Endodermal cell (in vitro differentiated cells): ENCODE measurements at regions not wholly inside any gene's neighbourhood (a gene's known extent, or its start where the extent isn't known, plus 50 kb on each side); places are given as distances from the start of the nearest gene placed in this dataset.

Source experiments
- DNase-seq: peaks from one replicate; pipeline ENCODE4 v3.0.0-alpha.2; 2017
- H3K27ac ChIP-seq: 2 replicates; pipeline ENCODE4 v1.5.1; 2013; ENCODE audit warnings: mild to moderate bottlenecking, low read depth, low read length, moderate library complexity
- H3K27me3 ChIP-seq: 2 replicates; pipeline ENCODE4 v1.6.1; 2013; ENCODE audit warnings: mild to moderate bottlenecking, low read length, moderate library complexity; ENCODE audit not compliant: insufficient read depth, control insufficient read depth, poor library complexity, severe bottlenecking
- H3K36me3 ChIP-seq: 2 replicates; pipeline ENCODE4 v1.7.0; 2013; ENCODE audit warnings: mild to moderate bottlenecking, low read length, moderate library complexity; ENCODE audit not compliant: control insufficient read depth, insufficient read depth
- H3K4me1 ChIP-seq: one replicate; pipeline ENCODE4 v1.7.0; 2013; ENCODE audit warnings: low read length; ENCODE audit not compliant: control insufficient read depth, insufficient read depth
- H3K4me3 ChIP-seq: 2 replicates; pipeline ENCODE4 v1.5.1; 2013; ENCODE audit warnings: mild to moderate bottlenecking, low read length, moderate library complexity
- H3K9ac ChIP-seq: 2 replicates; pipeline ENCODE4 v1.6.1; 2013; ENCODE audit warnings: mild to moderate bottlenecking, low read length, moderate library complexity; ENCODE audit not compliant: poor library complexity, severe bottlenecking; ENCODE audit errors: extremely low read depth
- H3K9me3 ChIP-seq: 2 replicates; pipeline ENCODE4 v1.6.1; 2013; ENCODE audit warnings: mild to moderate bottlenecking, low read length, moderate library complexity; ENCODE audit not compliant: control insufficient read depth
- H3K27ac Mint-ChIP-seq: 2 replicates; pipeline ENCODE4 v1.8.0; 2020; ENCODE audit warnings: mixed read lengths
- H3K27me3 Mint-ChIP-seq: 2 replicates; pipeline ENCODE4 v1.8.0; 2021; ENCODE audit warnings: mild to moderate bottlenecking, mixed read lengths; ENCODE audit not compliant: insufficient read depth
- H3K36me3 Mint-ChIP-seq: 2 replicates; pipeline ENCODE4 v1.8.0; 2020; ENCODE audit warnings: low read depth, mixed read lengths
- H3K4me1 Mint-ChIP-seq: 2 replicates; pipeline ENCODE4 v1.8.0; 2020; ENCODE audit warnings: mixed read lengths
- H3K4me3 Mint-ChIP-seq: 2 replicates; pipeline ENCODE4 v1.8.0; 2020; ENCODE audit warnings: mild to moderate bottlenecking, moderate library complexity, mixed read lengths
- H3K9me3 Mint-ChIP-seq: 2 replicates; pipeline ENCODE4 v1.8.0; 2020; ENCODE audit warnings: mild to moderate bottlenecking, mixed read lengths
- CTCF ChIP-seq: fragments of 200-600 bp; sonication (generic); conservative IDR thresholded peaks from 2 replicates; pipeline ENCODE4 v1.5.0; 2021; ENCODE audit warnings: antibody characterized with exemption, mild to moderate bottlenecking
- WGBS, 2 experiments: methylation state at CpG; one replicate each; pipeline versions ENCODE4 v1.1.5 to v1.1.7; 2013; ENCODE audit warnings: missing lambda C conversion rate in 2 of 2, mixed read lengths in 1 of 2; ENCODE audit not compliant: insufficient coverage in 1 of 2, insufficient read length in 1 of 2; 5-methylcytosine and 5-hydroxymethylcytosine counted together

GRCh38 chr20:23234311-23235078 lies 116.1 kb upstream of the NXT1 start:
- Histone ChIP-seq H3K4me3 (no peak overlapping the region), H3K27me3 (no peaks in the 10 kb centered on the region), H3K9ac (no peak overlapping the region), H3K27ac (no peak overlapping the region), H3K4me1 (no peaks in the 10 kb centered on the region), H3K36me3 (no peaks in the 10 kb centered on the region), H3K9me3 (peaks cover 12% of the 10 kb centered on the region)
- H3K9me3 Mint-ChIP-seq: peaks cover 34% of the 10 kb centered on the region
- H3K4me1 Mint-ChIP-seq: peaks cover 1% of the 10 kb centered on the region
- H3K27me3 Mint-ChIP-seq: peaks cover 37% of the 10 kb centered on the region
- no peak for DNase-seq
- 89 to 94% methylated on average over 2 to 3 of the region's 3 CpGs for WGBS, 2 experiments
- H3K4me3 Mint-ChIP-seq: no peak overlapping the region
- no peak for TF ChIP-seq CTCF
- no peaks in the 10 kb centered on the region for H3K36me3 Mint-ChIP-seq
- H3K27ac Mint-ChIP-seq: no peak overlapping the region

- H3K4me3 Mint-ChIP-seq: no peak overlapping the region
- H3K27ac Mint-ChIP-seq: no peak overlapping the region
- Histone ChIP-seq H3K27me3 (no peaks in the 10 kb centered on the region), H3K27ac (no peak overlapping the region), H3K4me1 (no peaks in the 10 kb centered on the region), H3K4me3 (no peak overlapping the region), H3K9ac (no peak overlapping the region), H3K9me3 (peaks cover 12% of the 10 kb centered on the region), H3K36me3 (no peaks in the 10 kb centered on the region)
- no peak for DNase-seq
- WGBS, 2 experiments: 96 to 98% methylated on average over 6 of the region's 6 CpGs
- no peaks in the 10 kb centered on the region for H3K36me3 Mint-ChIP-seq
- peaks cover 1% of the 10 kb centered on the region for H3K4me1 Mint-ChIP-seq
- H3K27me3 Mint-ChIP-seq: peaks cover 30% of the 10 kb centered on the region
- no peak for TF ChIP-seq CTCF
- peaks cover 24% of the 10 kb centered on the region for H3K9me3 Mint-ChIP-seq
Observed at GRCh38 chr20:23233341-23233740, 117.2 kb upstream of the NXT1 start.

- no peak overlapping the region for H3K9ac ChIP-seq
- no peaks in the 10 kb centered on the region for H3K36me3 ChIP-seq
- no peak overlapping the region for H3K4me3 ChIP-seq
- peaks cover 19% of the 10 kb centered on the region for H3K9me3 Mint-ChIP-seq
- H3K27ac Mint-ChIP-seq: no peak overlapping the region
- 82 to 94% methylated on average over 3 to 11 of the region's 11 CpGs for WGBS, 2 experiments
- H3K27me3 ChIP-seq: no peaks in the 10 kb centered on the region
- H3K4me3 Mint-ChIP-seq: no peak overlapping the region
- H3K4me1 ChIP-seq: no peaks in the 10 kb centered on the region
- no peak for TF ChIP-seq CTCF
- peaks cover 25% of the 10 kb centered on the region for H3K27me3 Mint-ChIP-seq
- no peaks in the 10 kb centered on the region for H3K36me3 Mint-ChIP-seq
- H3K9me3 ChIP-seq: peaks cover 12% of the 10 kb centered on the region
- H3K4me1 Mint-ChIP-seq: peaks cover 1% of the 10 kb centered on the region
- DNase-seq: no peak
- H3K27ac ChIP-seq: no peak overlapping the region
Observed at GRCh38 chr20:23232679-23233308, 117.8 kb upstream of the NXT1 start.
